ENCODE measurements at regions not wholly inside any gene's neighbourhood (a gene's known extent, or its start where the extent isn't known, plus 50 kb on each side); places are given as distances from the start of the nearest gene placed in this dataset.

GRCh38 chr5:166063261-166063660, 2228.2 kb upstream of the WWC1 start:
- no peaks in the 10 kb centered on the region for H3K9me3 ChIP-seq
- no peaks in the 10 kb centered on the region for H3K36me3 ChIP-seq
- DNase-seq, result no peak
- no peaks in the 10 kb centered on the region for H3K27me3 ChIP-seq
- no peaks in the 10 kb centered on the region for H3K4me1 ChIP-seq
- TF ChIP-seq CTCF (IDR thresholded peaks at IDR 0.05; ENCODE audit: low read depth, low read length), result no peak
- H3K4me3 ChIP-seq (ENCODE audit: low read depth, low read length), result no peak overlapping the region

GRCh38 chr5:166068547-166069335, 2222.7 kb upstream of the WWC1 start:
- no peak for DNase-seq
- Histone ChIP-seq H3K4me3 (ENCODE audit: low read depth, low read length) (no peak overlapping the region), H3K36me3 (no peaks in the 10 kb centered on the region), H3K9me3 (no peaks in the 10 kb centered on the region), H3K27me3 (no peaks in the 10 kb centered on the region), H3K4me1 (no peaks in the 10 kb centered on the region)
- no peak for TF ChIP-seq CTCF (IDR thresholded peaks at IDR 0.05; ENCODE audit: low read depth, low read length)

- Histone ChIP-seq H3K9me3 (no peaks in the 10 kb centered on the region), H3K4me3 (ENCODE audit: low read depth, low read length) (no peak overlapping the region), H3K4me1 (no peaks in the 10 kb centered on the region), H3K27me3 (no peaks in the 10 kb centered on the region), H3K36me3 (no peaks in the 10 kb centered on the region)
- DNase-seq, result no peak
- no peak for TF ChIP-seq CTCF (IDR thresholded peaks at IDR 0.05; ENCODE audit: low read depth, low read length)
Observed at GRCh38 chr5:166073901-166074581, 2217.4 kb upstream of the WWC1 start.

GRCh38 chr5:166074582-166075481, 2216.6 kb upstream of the WWC1 start:
- no peak overlapping the region for H3K4me3 ChIP-seq (ENCODE audit: low read depth, low read length)

More at GRCh38 chr5:166074582-166075481, 2216.6 kb upstream of the WWC1 start:
- Histone ChIP-seq H3K36me3 (no peaks in the 10 kb centered on the region), H3K9me3 (no peaks in the 10 kb centered on the region), H3K27me3 (no peaks in the 10 kb centered on the region), H3K4me1 (no peaks in the 10 kb centered on the region)
- TF ChIP-seq CTCF (IDR thresholded peaks at IDR 0.05; ENCODE audit: low read depth, low read length), result no peak
- DNase-seq, result no peak

All from BE2C (cell line).